ENCODE measurements at regions not wholly inside any gene's neighbourhood (a gene's known extent, or its start where the extent isn't known, plus 50 kb on each side); places are given as distances from the start of the nearest gene placed in this dataset.

GRCh38 chrX:45351478-45351877 lies 150.8 kb upstream of the DIPK2B start:
- TF ChIP-seq CTCF (IDR thresholded peaks at IDR 0.05) (no peak), POLR2A (IDR thresholded peaks at IDR 0.05) (no peak)
- intact Hi-C loops (cut with DNase I): no loop called here
- Histone ChIP-seq H3K36me3 (no peaks in the 10 kb centered on the region), H3K9me3 (no peaks in the 10 kb centered on the region), H3K27ac (no peak overlapping the region), H3K4me1 (no peaks in the 10 kb centered on the region), H3K27me3 (no peaks in the 10 kb centered on the region), H3K4me3 (replicated peaks in 1 of 3) (no peak overlapping the region)
- DNase-seq: no peak
- WGBS, 2 donors: 60 to 73% methylated on average over 2 of the region's 2 CpGs

- intact Hi-C loops (cut with DNase I): no loop called here
- Histone ChIP-seq H3K4me3 (replicated peaks in 1 of 3) (no peak overlapping the region), H3K27ac (no peak overlapping the region), H3K4me1 (no peaks in the 10 kb centered on the region), H3K36me3 (no peaks in the 10 kb centered on the region), H3K27me3 (no peaks in the 10 kb centered on the region), H3K9me3 (no peaks in the 10 kb centered on the region)
- TF ChIP-seq POLR2A (IDR thresholded peaks at IDR 0.05): no peak
- no peak for TF ChIP-seq CTCF (IDR thresholded peaks at IDR 0.05)
- DNase-seq: no peak
These were observed 147.6 kb upstream of the DIPK2B start for GRCh38 chrX:45348296-45348695.

GRCh38 chrX:45347877-45348276 lies 147.2 kb upstream of the DIPK2B start:
- Histone ChIP-seq H3K4me1 (no peaks in the 10 kb centered on the region), H3K9me3 (no peaks in the 10 kb centered on the region), H3K4me3 (replicated peaks in 1 of 3) (no peak overlapping the region), H3K27ac (no peak overlapping the region), H3K27me3 (no peaks in the 10 kb centered on the region), H3K36me3 (no peaks in the 10 kb centered on the region)
- TF ChIP-seq CTCF (IDR thresholded peaks at IDR 0.05) (no peak), POLR2A (IDR thresholded peaks at IDR 0.05) (no peak)
- DNase-seq: no peak
- intact Hi-C loops (cut with DNase I): no loop called here

GRCh38 chrX:45344594-45344993 lies 143.9 kb upstream of the DIPK2B start:
- WGBS, 2 donors: 87 to 89% methylated on average over 2 of the region's 2 CpGs
- Histone ChIP-seq H3K36me3 (no peaks in the 10 kb centered on the region), H3K9me3 (no peaks in the 10 kb centered on the region), H3K4me1 (no peaks in the 10 kb centered on the region), H3K27ac (no peak overlapping the region), H3K27me3 (no peaks in the 10 kb centered on the region), H3K4me3 (replicated peaks in 1 of 3) (no peak overlapping the region)
- intact Hi-C loops (cut with DNase I): no loop called here
- no peak for DNase-seq
- TF ChIP-seq CTCF (IDR thresholded peaks at IDR 0.05): no peak
- TF ChIP-seq POLR2A (IDR thresholded peaks at IDR 0.05): no peak

GRCh38 chrX:45329217-45329616 lies 128.5 kb upstream of the DIPK2B start:
- Histone ChIP-seq H3K4me3 (replicated peaks in 1 of 3) (no peak overlapping the region), H3K4me1 (no peaks in the 10 kb centered on the region), H3K27me3 (no peaks in the 10 kb centered on the region), H3K27ac (no peak overlapping the region), H3K36me3 (no peaks in the 10 kb centered on the region), H3K9me3 (no peaks in the 10 kb centered on the region)
- intact Hi-C loops (cut with DNase I): no loop called here
- TF ChIP-seq CTCF (IDR thresholded peaks at IDR 0.05) (no peak), POLR2A (IDR thresholded peaks at IDR 0.05) (no peak)
- no peak for DNase-seq
- WGBS, 2 donors: 92 to 95% methylated on average over 1 of the region's 1 CpG

Data from thyroid gland (tissue), 4 donors.